Transverse colon (tissue), 4 donors: ENCODE measurements at regions not wholly inside any gene's neighbourhood (a gene's known extent, or its start where the extent isn't known, plus 50 kb on each side); places are given as distances from the start of the nearest gene placed in this dataset.

Experiments
- DNase-seq: peaks from one replicate; pipeline ENCODE4 v3.0.0-alpha.2; 2019
- H3K27ac ChIP-seq, 4 donors: fragments of 200-600 bp; sonication (generic); 2 replicates each; pipeline ENCODE4 v1.5.1; 2016 to 2018; ENCODE audit warnings: inconsistent platforms in 4 of 4
- H3K27me3 ChIP-seq: fragments of 200-600 bp; sonication (generic); 2 replicates; pipeline ENCODE4 v1.5.1; 2017; ENCODE audit warnings: inconsistent platforms
- H3K36me3 ChIP-seq, 4 donors: fragments of 200-600 bp; sonication (generic); 2 replicates each; pipeline ENCODE4 v1.5.1; 2017 to 2019; ENCODE audit warnings: inconsistent platforms in 4 of 4
- H3K4me1 ChIP-seq, 4 donors: fragments of 200-600 bp; sonication (generic); 2 replicates each; pipeline ENCODE4 v1.5.1; 2017 to 2020; ENCODE audit warnings: inconsistent platforms in 4 of 4
- H3K4me3 ChIP-seq, 4 donors: fragments of 200-600 bp; sonication (generic); 1 replicate in 1 of 4; 2 replicates in 3 of 4; pipeline versions ENCODE4 v1.5.1 to v1.6.1; 2017 to 2019; ENCODE audit warnings: inconsistent platforms in 4 of 4
- H3K9me3 ChIP-seq, 2 donors: fragments of 200-600 bp; sonication (generic); 2 replicates each; pipeline ENCODE4 v1.5.1; 2017 to 2019; ENCODE audit warnings: inconsistent platforms in 2 of 2
- CTCF ChIP-seq, 5 experiments: fragments of 200-600 bp in 3 of 5; fragments of 450-650 bp in 2 of 5; sonication (generic) in 3 of 5; IDR thresholded peaks; 1 replicate in 2 of 5; 2 replicates in 3 of 5; pipeline ENCODE4 v1.5.1; 2016 to 2017; ENCODE audit warnings: antibody characterized with exemption in 5 of 5, inconsistent platforms in 3 of 5, mild to moderate bottlenecking in 2 of 5, moderate library complexity in 1 of 5
- EP300 ChIP-seq: sonication (generic); formaldehyde crosslinking; IDR thresholded peaks from one replicate; pipeline ENCODE4 v1.6.1; 2017; ENCODE audit warnings: antibody characterized with exemption, low read depth
- POLR2A ChIP-seq: fragments of 450-650 bp; IDR thresholded peaks from one replicate; pipeline ENCODE4 v1.6.1; 2016; ENCODE audit warnings: antibody characterized with exemption, mild to moderate bottlenecking, moderate library complexity
- POLR2AphosphoS5 ChIP-seq, 3 donors: sonication (generic); formaldehyde crosslinking; IDR thresholded peaks; one replicate each; pipeline ENCODE4 v1.6.1; 2016; ENCODE audit warnings: antibody characterized with exemption in 3 of 3
- WGBS, 2 donors: methylation state at CpG; one replicate each; pipeline ENCODE4 v1.1.5; 2018; ENCODE audit warnings: low coverage in 1 of 2; 5-methylcytosine and 5-hydroxymethylcytosine counted together
- in situ Hi-C, 4 donors: fragments of 200-750 bp; cut with MboI; loops; one replicate each; pipeline versions ENCODE4 v1.15.0 to v1.15.1; 2017; ENCODE audit warnings: low sequenced_read_pairs in 3 of 4, low pct_ligation_motif_present in 1 of 4, low pct_unique_long_range_greater_than_20kb in 1 of 4
- intact Hi-C: fragments of 100-400 bp; cut with DNase I; formaldehyde crosslinking; loops from one replicate; pipeline ENCODE4 v1.15.1; 2023; ENCODE audit warnings: low total_unique reads

- H3K36me3 ChIP-seq: no peaks in the 10 kb centered on the region
- H3K27me3 ChIP-seq: no peaks in the 10 kb centered on the region
- in situ Hi-C loops (no loop called here), intact Hi-C loops (no loop called here)
- TF ChIP-seq EP300 (no peak), CTCF (IDR thresholded peaks at IDR 0.05) (no peak), POLR2AphosphoS5 (IDR thresholded peaks at IDR 0.05) (no peak), POLR2A (no peak)
- no peak overlapping the region for H3K27ac ChIP-seq
- no peak overlapping the region for H3K4me3 ChIP-seq
- H3K4me1 ChIP-seq: no peaks in the 10 kb centered on the region
- 66% methylated on average over 7 of the region's 7 CpGs; no CpG with 5 or more reads in 1 of the 2 donors for WGBS, 2 donors
- no peak for DNase-seq
- no peaks in the 10 kb centered on the region for H3K9me3 ChIP-seq
Observed at GRCh38 chr11:129530154-129530895, 154.7 kb downstream of the BARX2 start.

GRCh38 chr11:129533395-129533794 lies 157.7 kb downstream of the BARX2 start:
- in situ Hi-C loops: no loop called here
- Histone ChIP-seq H3K4me1 (no peaks in the 10 kb centered on the region), H3K27me3 (no peaks in the 10 kb centered on the region), H3K9me3 (peaks cover 0 to 6% of the 10 kb centered on the region in 2 donors), H3K4me3 (no peak overlapping the region), H3K36me3 (no peaks in the 10 kb centered on the region), H3K27ac (no peak overlapping the region)
- DNase-seq: no peak
- TF ChIP-seq POLR2AphosphoS5 (IDR thresholded peaks at IDR 0.05) (no peak), CTCF (IDR thresholded peaks at IDR 0.05) (no peak), EP300 (no peak), POLR2A (no peak)
- intact Hi-C loops: no loop called here

- no peak overlapping the region for H3K27ac ChIP-seq
- peaks cover 0 to 6% of the 10 kb centered on the region in 2 donors for H3K9me3 ChIP-seq
- 20 to 32% methylated on average over 1 of the region's 1 CpG for WGBS, 2 donors
- DNase-seq: no peak
- intact Hi-C loops: no loop called here
- H3K27me3 ChIP-seq: no peaks in the 10 kb centered on the region
- in situ Hi-C loops: no loop called here
- no peak overlapping the region for H3K4me3 ChIP-seq
- H3K36me3 ChIP-seq: no peaks in the 10 kb centered on the region
- TF ChIP-seq POLR2A (no peak), POLR2AphosphoS5 (IDR thresholded peaks at IDR 0.05) (no peak)
- no peaks in the 10 kb centered on the region for H3K4me1 ChIP-seq
Observed at GRCh38 chr11:129536338-129536737, 160.7 kb downstream of the BARX2 start.

- Histone ChIP-seq H3K27ac (no peak overlapping the region), H3K9me3 (peaks cover 0 to 6% of the 10 kb centered on the region in 2 donors), H3K4me1 (no peaks in the 10 kb centered on the region), H3K36me3 (no peaks in the 10 kb centered on the region), H3K4me3 (no peak overlapping the region), H3K27me3 (no peaks in the 10 kb centered on the region)
- in situ Hi-C loops: no loop called here
- no peak for TF ChIP-seq POLR2AphosphoS5 (IDR thresholded peaks at IDR 0.05)
- TF ChIP-seq CTCF (IDR thresholded peaks at IDR 0.05): no peak
- no peak for TF ChIP-seq POLR2A
- no peak for TF ChIP-seq EP300
- intact Hi-C loops: no loop called here
- WGBS, 2 donors: 88 to 89% methylated on average over 2 of the region's 2 CpGs
- no peak for DNase-seq
Observed at GRCh38 chr11:129538323-129538722, 162.7 kb downstream of the BARX2 start.
